Suppressor macrophage (primary cell): ENCODE measurements at regions not wholly inside any gene's neighbourhood (a gene's known extent, or its start where the extent isn't known, plus 50 kb on each side); places are given as distances from the start of the nearest gene placed in this dataset.

ENCODE experiments used
- DNase-seq, 4 experiments: peaks; one replicate each; pipeline ENCODE4 v3.0.0-alpha.2; 2020 to 2022

GRCh38 chr6:164206807-164207423, 792.4 kb downstream of the QKI start:
- DNase-seq, result no peak

- no peak for DNase-seq
Measured at GRCh38 chr6:164200071-164200470, 785.6 kb downstream of the QKI start.

- no peak for DNase-seq
Measured at GRCh38 chr6:164195942-164196281, 781.4 kb downstream of the QKI start.

GRCh38 chr6:164195278-164195941, 780.9 kb downstream of the QKI start:
- no peak for DNase-seq

- DNase-seq, result no peak
Measured at GRCh38 chr6:164188861-164189260, 774.3 kb downstream of the QKI start.

- DNase-seq, result no peak
Measured at GRCh38 chr6:164185471-164185871, 771.0 kb downstream of the QKI start.

- no peak for DNase-seq
Measured at GRCh38 chr6:164184410-164184809, 769.9 kb downstream of the QKI start.

- no peak for DNase-seq
Measured at GRCh38 chr6:164183556-164184123, 769.1 kb downstream of the QKI start.

- no peak for DNase-seq
Measured at GRCh38 chr6:164178679-164179332, 764.3 kb downstream of the QKI start.

GRCh38 chr6:164169355-164169754, 754.8 kb downstream of the QKI start:
- no peak for DNase-seq

- DNase-seq, result no peak
Measured at GRCh38 chr6:164168595-164168994, 754.1 kb downstream of the QKI start.

- no peak for DNase-seq
Measured at GRCh38 chr6:164167873-164168405, 753.4 kb downstream of the QKI start.

GRCh38 chr6:164166996-164167395, 752.5 kb downstream of the QKI start:
- no peak for DNase-seq

- no peak for DNase-seq
Measured at GRCh38 chr6:164166515-164166914, 752.0 kb downstream of the QKI start.

GRCh38 chr6:164164876-164165275, 750.4 kb downstream of the QKI start:
- DNase-seq, result no peak

- no peak for DNase-seq
Measured at GRCh38 chr6:164163239-164163638, 748.7 kb downstream of the QKI start.

- DNase-seq, result no peak
Measured at GRCh38 chr6:164159061-164159460, 744.5 kb downstream of the QKI start.

GRCh38 chr6:164154588-164154987, 740.1 kb downstream of the QKI start:
- no peak for DNase-seq

GRCh38 chr6:164152611-164153010, 738.1 kb downstream of the QKI start:
- DNase-seq, result no peak

GRCh38 chr6:164151161-164152120, 736.9 kb downstream of the QKI start:
- DNase-seq, result no peak

GRCh38 chr6:164150232-164150631, 735.7 kb downstream of the QKI start:
- no peak for DNase-seq

GRCh38 chr6:164148788-164149187, 734.3 kb downstream of the QKI start:
- no peak for DNase-seq
